H1 (cell line): ENCODE measurements at regions not wholly inside any gene's neighbourhood (a gene's known extent, or its start where the extent isn't known, plus 50 kb on each side); places are given as distances from the start of the nearest gene placed in this dataset.

Experiments used
- CTCF ChIA-PET: fragments of 300-600 bp; sonication (Branson Sonifier 250); formaldehyde crosslinking; loops from one replicate; lab custom pipeline; 2021; ENCODE audit not compliant: partially characterized antibody; lab: Charles Lee
- POLR2A ChIA-PET: fragments of 300-600 bp; sonication (Branson Sonifier 250); formaldehyde crosslinking; loops from one replicate; lab custom pipeline; 2021; ENCODE audit warnings: inconsistent platforms; ENCODE audit not compliant: partially characterized antibody; lab: Charles Lee
- DNase-seq, 2 experiments: peaks; one replicate each; pipeline versions ENCODE4 v3.0.0 to v3.0.0-alpha.2; 2010 to 2022; ENCODE audit warnings: low spot score in 2 of 2, low read depth in 1 of 2, mixed read lengths in 1 of 2
- FAIRE-seq: peaks from 2 replicates; lab custom pipeline; 2011; peaks lifted over from hg19 to GRCh38; lab: Jason Lieb, UNC
- H2AFZ ChIP-seq: 2 replicates; pipeline ENCODE4 v1.8.1; 2012; ENCODE audit warnings: low read length, inconsistent platforms
- H2AK5ac ChIP-seq: 2 replicates; pipeline ENCODE4 v1.6.1; 2013; ENCODE audit warnings: low read depth, low read length
- H2BK120ac ChIP-seq: replicated peaks from 2 replicates; pipeline ENCODE3; 2013; ENCODE audit warnings: low read depth, low read length, inconsistent platforms
- H2BK12ac ChIP-seq: 2 replicates; pipeline ENCODE4 v1.6.1; 2013; ENCODE audit warnings: low read depth, low read length
- H2BK15ac ChIP-seq: 2 replicates; pipeline ENCODE4 v1.6.1; 2013; ENCODE audit warnings: low read length
- H2BK20ac ChIP-seq: 2 replicates; pipeline ENCODE4 v1.6.1; 2013; ENCODE audit warnings: low read length
- H2BK5ac ChIP-seq: 2 replicates; pipeline ENCODE4 v1.6.1; 2013; ENCODE audit warnings: low read depth, low read length
- H3K14ac ChIP-seq: 2 replicates; pipeline ENCODE4 v1.6.1; 2013; ENCODE audit warnings: inconsistent platforms; ENCODE audit not compliant: insufficient read length
- H3K18ac ChIP-seq: 2 replicates; pipeline ENCODE4 v1.6.1; 2013; ENCODE audit warnings: low read length; ENCODE audit errors: extremely low read depth
- H3K23ac ChIP-seq: 2 replicates; pipeline ENCODE4 v1.6.1; 2013; ENCODE audit warnings: inconsistent platforms; ENCODE audit not compliant: insufficient read length
- H3K23me2 ChIP-seq: 2 replicates; pipeline ENCODE4 v1.6.1; 2013; ENCODE audit warnings: low read depth, low read length
- H3K27ac ChIP-seq: 2 replicates; pipeline ENCODE4 v1.6.1; 2011; ENCODE audit warnings: low read depth, low read length, inconsistent platforms
- H3K27me3 ChIP-seq, 4 experiments: replicated peaks in 1 of 4; 1 replicate in 1 of 4; 2 replicates in 3 of 4; pipeline versions ENCODE4 v1.6.1 to v1.8.1; 2011 to 2013; ENCODE audit warnings: low read length in 3 of 4, mild to moderate bottlenecking in 3 of 4, inconsistent platforms in 2 of 4, mixed read lengths in 2 of 4, moderate library complexity in 1 of 4; ENCODE audit not compliant: control insufficient read depth in 3 of 4, insufficient read depth in 3 of 4; ENCODE audit errors: extremely low read depth in 1 of 4
- H3K36me3 ChIP-seq, 4 experiments: 2 replicates each; pipeline versions ENCODE4 v1.6.1 to v1.8.1; 2011 to 2013; ENCODE audit warnings: mild to moderate bottlenecking in 4 of 4, low read length in 3 of 4, moderate library complexity in 2 of 4, control low read depth in 1 of 4, inconsistent platforms in 1 of 4; ENCODE audit not compliant: insufficient read depth in 4 of 4, control insufficient read depth in 2 of 4
- H3K4ac ChIP-seq: replicated peaks from 2 replicates; pipeline ENCODE3; 2013; ENCODE audit warnings: low read length, low read depth, mixed read lengths, inconsistent platforms; ENCODE audit not compliant: insufficient read length
- H3K4me1 ChIP-seq, 4 experiments: replicated peaks in 1 of 4; 1 replicate in 1 of 4; 2 replicates in 3 of 4; pipeline versions ENCODE4 v1.6.1 to v1.8.1; 2011 to 2013; ENCODE audit warnings: low read length in 3 of 4, inconsistent platforms in 2 of 4, mixed read lengths in 1 of 4; ENCODE audit not compliant: insufficient read depth in 4 of 4, control insufficient read depth in 3 of 4
- H3K4me2 ChIP-seq, 2 experiments: 2 replicates each; pipeline versions ENCODE4 v1.6.1 to v1.8.1; 2011 to 2013; ENCODE audit warnings: low read depth in 2 of 2, low read length in 2 of 2, control low read depth in 1 of 2, inconsistent platforms in 1 of 2, mild to moderate bottlenecking in 1 of 2; ENCODE audit not compliant: insufficient read depth in 1 of 2
- H3K4me3 ChIP-seq, 4 experiments: fragments of 200-600, 300-600 bp in 1 of 4; sonication (generic), shearing (Covaris generic), sonication (Bioruptor Twin) in 1 of 4; 2 replicates each; pipeline versions ENCODE4 v1.5.1 to v1.8.1; 2011 to 2016; ENCODE audit warnings: low read length in 4 of 4, low read depth in 3 of 4, control low read depth in 2 of 4, inconsistent platforms in 2 of 4, mild to moderate bottlenecking in 2 of 4, mixed read lengths in 1 of 4, moderate library complexity in 1 of 4; ENCODE audit not compliant: insufficient read depth in 2 of 4; ENCODE audit errors: extremely low read depth in 1 of 4
- H3K56ac ChIP-seq: replicated peaks from 2 replicates; pipeline ENCODE3; 2013; ENCODE audit warnings: low read depth, mild to moderate bottlenecking, mixed read lengths, low read length, inconsistent platforms; ENCODE audit not compliant: insufficient read length
- H3K79me1 ChIP-seq: 2 replicates; pipeline ENCODE4 v1.6.1; 2013; ENCODE audit warnings: low read depth, low read length, control low read depth
- H3K79me2 ChIP-seq, 2 experiments: 2 replicates each; pipeline versions ENCODE4 v1.6.1 to v1.8.1; 2012 to 2013; ENCODE audit warnings: low read length in 2 of 2, mild to moderate bottlenecking in 2 of 2, inconsistent platforms in 1 of 2; ENCODE audit not compliant: insufficient read depth in 2 of 2, control insufficient read depth in 1 of 2
- H3K9ac ChIP-seq, 4 experiments: replicated peaks in 1 of 4; 1 replicate in 1 of 4; 2 replicates in 3 of 4; pipeline versions ENCODE4 v1.6.1 to v1.8.1; 2011 to 2013; ENCODE audit warnings: low read depth in 3 of 4, low read length in 3 of 4, control low read depth in 2 of 4, mild to moderate bottlenecking in 2 of 4, moderate library complexity in 2 of 4, inconsistent platforms in 1 of 4; ENCODE audit errors: extremely low read depth in 1 of 4
- H3K9me3 ChIP-seq, 2 experiments: 2 replicates each; pipeline versions ENCODE4 v1.6.1 to v1.8.1; 2012 to 2013; ENCODE audit warnings: mild to moderate bottlenecking in 2 of 2, moderate library complexity in 2 of 2, control low read depth in 1 of 2, inconsistent platforms in 1 of 2, low read depth in 1 of 2, low read length in 1 of 2, mixed read lengths in 1 of 2; ENCODE audit not compliant: insufficient read depth in 2 of 2
- H4K20me1 ChIP-seq, 2 experiments: replicated peaks in 1 of 2; 2 replicates each; pipeline versions ENCODE3 to v1.8.1; 2011 to 2013; ENCODE audit warnings: inconsistent platforms in 2 of 2, low read length in 2 of 2, mild to moderate bottlenecking in 1 of 2; ENCODE audit not compliant: insufficient read depth in 2 of 2, control insufficient read depth in 1 of 2
- H4K5ac ChIP-seq: 2 replicates; pipeline ENCODE4 v1.6.1; 2013; ENCODE audit warnings: low read length, low read depth, mixed read lengths, inconsistent platforms; ENCODE audit not compliant: insufficient read length
- H4K8ac ChIP-seq: 2 replicates; pipeline ENCODE4 v1.8.0; 2013; ENCODE audit warnings: mild to moderate bottlenecking, moderate library complexity, low read length, inconsistent platforms; ENCODE audit not compliant: insufficient read depth; ENCODE audit errors: extremely low read depth
- H4K91ac ChIP-seq: replicated peaks from 2 replicates; pipeline ENCODE3; 2013; ENCODE audit warnings: low read length, mixed read lengths, inconsistent platforms; ENCODE audit not compliant: insufficient read length
- ASH2L ChIP-seq: fragments of 200-600, 300-600 bp; sonication (generic); IDR thresholded peaks from one replicate; pipeline ENCODE4 v1.7.1; 2017; ENCODE audit warnings: low read length
- CBX5 ChIP-seq: fragments of 300-800, 300-1000 bp; sonication (generic); IDR thresholded peaks from 2 replicates; pipeline ENCODE4 v1.7.1; 2016; ENCODE audit warnings: antibody characterized with exemption, low read length, low read depth
- HDAC2 ChIP-seq, 2 experiments: fragments of 300-600 bp in 1 of 2; sonication (generic) in 1 of 2; IDR thresholded peaks; 2 replicates each; pipeline ENCODE4 v1.6.1; 2011 to 2012; ENCODE audit warnings: low read depth in 2 of 2, low read length in 2 of 2, mild to moderate bottlenecking in 2 of 2, moderate library complexity in 2 of 2, borderline replicate concordance in 1 of 2, inconsistent platforms in 1 of 2
- SIRT6 ChIP-seq: IDR thresholded peaks from one replicate; pipeline ENCODE4 v1.7.1; 2012; ENCODE audit warnings: low read length, inconsistent platforms
- WGBS, 2 experiments: shearing (Covaris generic) in 1 of 2; methylation state at CpG; one replicate each; pipeline versions ENCODE4 v1.1.6 to v1.1.7; 2013 to 2015; ENCODE audit warnings: low lambda C conversion rate in 2 of 2, mixed read lengths in 2 of 2, inconsistent platforms in 1 of 2, low coverage in 1 of 2, missing lambda C conversion rate in 1 of 2; ENCODE audit not compliant: insufficient replicate concordance in 2 of 2, insufficient coverage in 1 of 2, insufficient read length in 1 of 2; ENCODE audit errors: extremely low coverage in 1 of 2, missing lambda C conversion rate in 1 of 2; 5-methylcytosine and 5-hydroxymethylcytosine counted together
- TF ChIP-seq, protein P1 (sequence below): IDR thresholded peaks from 2 replicates; pipeline ENCODE4 v1.6.1; 2012; ENCODE audit warnings: inconsistent platforms
- TF ChIP-seq, protein P2 (sequence below): IDR thresholded peaks from 2 replicates; pipeline ENCODE4 v1.6.1; 2012; ENCODE audit warnings: low read length, inconsistent platforms

DNA sequence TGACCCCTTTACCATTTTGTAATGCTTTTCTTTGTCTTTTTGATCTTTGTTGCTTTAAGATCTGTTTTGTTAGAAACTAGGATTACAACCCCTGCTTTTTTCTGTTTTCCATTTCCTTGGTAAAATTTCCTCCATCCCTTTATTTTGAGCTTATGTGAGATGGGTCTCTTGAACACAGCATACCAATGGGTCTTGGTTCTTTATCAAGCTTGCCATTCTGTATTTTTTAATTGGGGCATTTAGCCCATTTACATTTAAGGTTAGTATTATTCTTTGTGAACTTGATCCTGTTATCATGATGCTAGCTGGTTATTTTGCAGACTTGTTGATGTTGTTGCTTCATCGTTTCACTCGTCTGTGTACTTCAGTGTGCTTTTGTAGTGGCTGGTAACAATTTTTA, 337.3 kb downstream of the SPATA31D1 start:
- H2BK20ac ChIP-seq, result no peak overlapping the region
- no peaks in the 10 kb centered on the region for H3K23me2 ChIP-seq
- POLR2A ChIA-PET, result no interaction called here
- H3K4ac ChIP-seq, result no peak overlapping the region
- no peak overlapping the region for H2AK5ac ChIP-seq
- H2BK120ac ChIP-seq, result no peak overlapping the region
- H3K18ac ChIP-seq, result no peak overlapping the region
- 0 out of 4 replicates have a peak, but pooled peaks cover 0 to 3% of the 10 kb centered on the region in 2 experiments for H3K9me3 ChIP-seq
- no peak overlapping the region for H3K4me3 ChIP-seq
- H4K8ac ChIP-seq, result no peak overlapping the region
- H3K56ac ChIP-seq, result no peak overlapping the region
- H3K14ac ChIP-seq, result no peak overlapping the region
- no peaks in the 10 kb centered on the region for H4K20me1 ChIP-seq
- no peaks in the 10 kb centered on the region for H3K79me1 ChIP-seq
- H2BK5ac ChIP-seq, result no peak overlapping the region
- H2BK12ac ChIP-seq, result no peak overlapping the region
- no peaks in the 10 kb centered on the region for H3K79me2 ChIP-seq
- no peak overlapping the region for H3K27ac ChIP-seq
- 93% methylated on average over 2 of the region's 2 CpGs; no CpG with 5 or more reads in 1 of the 2 experiments for WGBS, 2 experiments
- no peak overlapping the region for H2BK15ac ChIP-seq
- H3K27me3 ChIP-seq, result no peaks in the 10 kb centered on the region
- no peak overlapping the region for H3K23ac ChIP-seq
- DNase-seq, result no peak
- FAIRE-seq, result no peak
- no peaks in the 10 kb centered on the region for H3K4me1 ChIP-seq
- H3K36me3 ChIP-seq, result no peaks in the 10 kb centered on the region
- no peak overlapping the region for H2AFZ ChIP-seq
- CTCF ChIA-PET, result no interaction called here
- no peak overlapping the region for H3K4me2 ChIP-seq
- no peak overlapping the region for H4K5ac ChIP-seq
- no peak overlapping the region for H4K91ac ChIP-seq
- no peak overlapping the region for H3K9ac ChIP-seq
- TF ChIP-seq, protein P1, sequence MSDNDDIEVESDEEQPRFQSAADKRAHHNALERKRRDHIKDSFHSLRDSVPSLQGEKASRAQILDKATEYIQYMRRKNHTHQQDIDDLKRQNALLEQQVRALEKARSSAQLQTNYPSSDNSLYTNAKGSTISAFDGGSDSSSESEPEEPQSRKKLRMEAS, result no peak
- TF ChIP-seq HDAC2 (IDR thresholded peaks at IDR 0.05; ENCODE audit: borderline replicate concordance in 1 of 2, low read depth in 2 of 2, low read length in 2 of 2) (no peak), SIRT6 (no peak), CBX5 (no peak), ASH2L (no peak)
- TF ChIP-seq, protein P2, sequence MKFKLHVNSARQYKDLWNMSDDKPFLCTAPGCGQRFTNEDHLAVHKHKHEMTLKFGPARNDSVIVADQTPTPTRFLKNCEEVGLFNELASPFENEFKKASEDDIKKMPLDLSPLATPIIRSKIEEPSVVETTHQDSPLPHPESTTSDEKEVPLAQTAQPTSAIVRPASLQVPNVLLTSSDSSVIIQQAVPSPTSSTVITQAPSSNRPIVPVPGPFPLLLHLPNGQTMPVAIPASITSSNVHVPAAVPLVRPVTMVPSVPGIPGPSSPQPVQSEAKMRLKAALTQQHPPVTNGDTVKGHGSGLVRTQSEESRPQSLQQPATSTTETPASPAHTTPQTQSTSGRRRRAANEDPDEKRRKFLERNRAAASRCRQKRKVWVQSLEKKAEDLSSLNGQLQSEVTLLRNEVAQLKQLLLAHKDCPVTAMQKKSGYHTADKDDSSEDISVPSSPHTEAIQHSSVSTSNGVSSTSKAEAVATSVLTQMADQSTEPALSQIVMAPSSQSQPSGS, result no peak
